HepG2 (cell line): ENCODE measurements at regions not wholly inside any gene's neighbourhood (a gene's known extent, or its start where the extent isn't known, plus 50 kb on each side); places are given as distances from the start of the nearest gene placed in this dataset.

Source experiments
- CEBPB ChIP-seq: IDR thresholded peaks from 2 replicates; pipeline ENCODE4 v1.6.1; 2011; ENCODE audit warnings: low read depth, low read length, improper control_type of control experiment, borderline replicate concordance
- FOSL2 ChIP-seq: sonication (generic); formaldehyde crosslinking; IDR thresholded peaks from 2 replicates; pipeline ENCODE4 v1.4.0; 2020; ENCODE audit warnings: missing genetic modification reagents
- GATAD2A ChIP-seq: IDR thresholded peaks from 2 replicates; pipeline ENCODE4 v1.6.1; 2016
- HDAC1 ChIP-seq: sonication (generic); formaldehyde crosslinking; IDR thresholded peaks from 2 replicates; pipeline ENCODE4 v1.5.1; 2020; ENCODE audit warnings: mild to moderate bottlenecking, missing genetic modification reagents
- HOMEZ ChIP-seq: IDR thresholded peaks from 2 replicates; pipeline ENCODE4 v1.6.1; 2016; ENCODE audit warnings: low read depth
- KMT2B ChIP-seq: IDR thresholded peaks from 2 replicates; pipeline ENCODE4 v1.6.1; 2016; ENCODE audit warnings: missing genetic modification reagents, missing compliant biosample characterization
- MAX ChIP-seq: IDR thresholded peaks from 2 replicates; pipeline ENCODE4 v1.6.1; 2012; ENCODE audit warnings: inconsistent platforms
- MTA1 ChIP-seq: sonication (generic); formaldehyde crosslinking; IDR thresholded peaks from 2 replicates; pipeline ENCODE4 v1.4.0; 2020; ENCODE audit warnings: missing genetic modification reagents, mild to moderate bottlenecking, borderline replicate concordance
- NFYB ChIP-seq: sonication (generic); formaldehyde crosslinking; IDR thresholded peaks from 2 replicates; pipeline ENCODE4 v1.4.0; 2020; ENCODE audit warnings: missing genetic modification reagents
- PRDM10 ChIP-seq: sonication (generic); formaldehyde crosslinking; IDR thresholded peaks from 2 replicates; pipeline ENCODE4 v1.4.0; 2020; ENCODE audit warnings: low read depth, missing genetic modification reagents
- SALL1 ChIP-seq: sonication (generic); formaldehyde crosslinking; IDR thresholded peaks from 2 replicates; pipeline ENCODE4 v1.8.0; 2022; ENCODE audit warnings: mild to moderate bottlenecking, missing genetic modification reagents
- SP5 ChIP-seq: IDR thresholded peaks from 2 replicates; pipeline ENCODE4 v1.6.1; 2016; ENCODE audit warnings: low read depth, borderline replicate concordance
- THAP8 ChIP-seq: sonication (generic); formaldehyde crosslinking; IDR thresholded peaks from 2 replicates; pipeline ENCODE4 v1.5.1; 2020; ENCODE audit warnings: missing genetic modification reagents, mild to moderate bottlenecking, borderline replicate concordance
- TMF1 ChIP-seq: sonication (generic); formaldehyde crosslinking; IDR thresholded peaks from 2 replicates; pipeline ENCODE4 v1.8.1; 2022; ENCODE audit warnings: low read depth, missing genetic modification reagents
- ZNF101 ChIP-seq: sonication (generic); formaldehyde crosslinking; IDR thresholded peaks from 2 replicates; pipeline ENCODE4 v1.4.0; 2020; ENCODE audit warnings: mild to moderate bottlenecking, low read depth, missing genetic modification reagents, borderline replicate concordance
- ZNF280B ChIP-seq: sonication (generic); formaldehyde crosslinking; IDR thresholded peaks from 2 replicates; pipeline ENCODE4 v1.5.0; 2020; ENCODE audit warnings: missing genetic modification reagents, mild to moderate bottlenecking, borderline replicate concordance
- ZNF644 ChIP-seq: IDR thresholded peaks from 2 replicates; pipeline ENCODE4 v1.6.1; 2016; ENCODE audit warnings: low read depth
- ZNF652 ChIP-seq: IDR thresholded peaks from 2 replicates; pipeline ENCODE4 v1.6.1; 2016; ENCODE audit warnings: low read depth, borderline replicate concordance
- ZNF691 ChIP-seq: sonication (generic); formaldehyde crosslinking; IDR thresholded peaks from 2 replicates; pipeline ENCODE4 v1.4.0; 2020; ENCODE audit warnings: missing genetic modification reagents, low read depth, mild to moderate bottlenecking, borderline replicate concordance

GRCh38 chr6:63476302-63476701 lies 96.0 kb upstream of the LOC128125822 start (continued):
- TF ChIP-seq ZNF280B (CRISPR knock-in tag): no peak
- TF ChIP-seq GATAD2A (CRISPR knock-in tag): peak; percentile 34; the same call in 1 of the 2 replicates
- TF ChIP-seq MTA1 (CRISPR knock-in tag): no peak
- peak; percentile 43; the same call in 1 of the 2 replicates for TF ChIP-seq HOMEZ (CRISPR knock-in tag)
- TF ChIP-seq MAX: peak; percentile 38; the same call in 1 of the 2 replicates
- 0 out of 2 replicates have a peak, but pooled peaks have one; percentile 24 for TF ChIP-seq PRDM10 (CRISPR knock-in tag)
- no peak for TF ChIP-seq SP5 (CRISPR knock-in tag)
- no peak for TF ChIP-seq ZNF691 (CRISPR knock-in tag)
- peak; percentile 73; the same call in 1 of the 2 replicates for TF ChIP-seq CEBPB
- TF ChIP-seq KMT2B (CRISPR knock-in tag): peak; percentile 47; the same call in 1 of the 2 replicates
- no peak for TF ChIP-seq ZNF101 (CRISPR knock-in tag)
- no peak for TF ChIP-seq HDAC1 (CRISPR knock-in tag)
- peak; percentile 25; the same call in 1 of the 2 replicates for TF ChIP-seq FOSL2 (CRISPR knock-in tag)
- no peak for TF ChIP-seq TMF1
- no peak for TF ChIP-seq ZNF652
- TF ChIP-seq NFYB (CRISPR knock-in tag): no peak
- TF ChIP-seq SALL1: 0 out of 2 replicates have a peak, but pooled peaks have one; percentile 30
- TF ChIP-seq THAP8 (CRISPR knock-in tag): no peak
- peak; percentile 77 for TF ChIP-seq ZNF644 (CRISPR knock-in tag)
